ENCODE measurements at regions not wholly inside any gene's neighbourhood (a gene's known extent, or its start where the extent isn't known, plus 50 kb on each side); places are given as distances from the start of the nearest gene placed in this dataset.

GRCh38 chr7:85850381-85850780, 663.5 kb upstream of the SEMA3D start:
- no peak overlapping the region for H3K4me3 ChIP-seq
- no peak for ATAC-seq
- no peak for FAIRE-seq
- H3K27ac ChIP-seq: no peak overlapping the region
- no peak overlapping the region for H3K4me2 ChIP-seq
- H3K4me1 ChIP-seq: no peaks in the 10 kb centered on the region
- TF ChIP-seq PBX3 (IDR thresholded peaks at IDR 0.05): no peak
- TF ChIP-seq TFCP2L1 (CRISPR knock-in tag; IDR thresholded peaks at IDR 0.05): no peak
- no peak for TF ChIP-seq BCL3 (IDR thresholded peaks at IDR 0.05)
- TF ChIP-seq CHD2 (IDR thresholded peaks at IDR 0.05; ENCODE audit: low read length, partially characterized antibody): no peak
- no peak for TF ChIP-seq HEYL (CRISPR knock-in tag; IDR thresholded peaks at IDR 0.05)
- TF ChIP-seq RFX5 (IDR thresholded peaks at IDR 0.05): no peak
- no peak for TF ChIP-seq KDM1A (IDR thresholded peaks at IDR 0.05; ENCODE audit: low read depth)
- ChIA-PET CTCF (interaction anchor here (1.4 to 3.1 kb wide), 8 partner anchors 17 to 824 kb away, joined by 4 to 11 read pairs (median 6); no protein-coding TSS in a partner anchor), POLR2A (no interaction called here)
- DNase-seq (ENCODE audit: low read depth in 1 of 2, low spot score in 1 of 2): no peak
- WGBS (ENCODE audit: missing lambda C conversion rate): 49% methylated on average over 1 of the region's 1 CpG
- H3K9me3 ChIP-seq: no peaks in the 10 kb centered on the region

- CTCF ChIA-PET: interaction anchor here (3.4 kb wide), 1 partner anchor 799 kb away, joined by 11 read pairs; no protein-coding TSS in a partner anchor
- no peak for TF ChIP-seq NR3C1 (IDR thresholded peaks at IDR 0.05)
- no peak for TF ChIP-seq KDM1A (IDR thresholded peaks at IDR 0.05; ENCODE audit: low read depth)
- TF ChIP-seq, protein P1, sequence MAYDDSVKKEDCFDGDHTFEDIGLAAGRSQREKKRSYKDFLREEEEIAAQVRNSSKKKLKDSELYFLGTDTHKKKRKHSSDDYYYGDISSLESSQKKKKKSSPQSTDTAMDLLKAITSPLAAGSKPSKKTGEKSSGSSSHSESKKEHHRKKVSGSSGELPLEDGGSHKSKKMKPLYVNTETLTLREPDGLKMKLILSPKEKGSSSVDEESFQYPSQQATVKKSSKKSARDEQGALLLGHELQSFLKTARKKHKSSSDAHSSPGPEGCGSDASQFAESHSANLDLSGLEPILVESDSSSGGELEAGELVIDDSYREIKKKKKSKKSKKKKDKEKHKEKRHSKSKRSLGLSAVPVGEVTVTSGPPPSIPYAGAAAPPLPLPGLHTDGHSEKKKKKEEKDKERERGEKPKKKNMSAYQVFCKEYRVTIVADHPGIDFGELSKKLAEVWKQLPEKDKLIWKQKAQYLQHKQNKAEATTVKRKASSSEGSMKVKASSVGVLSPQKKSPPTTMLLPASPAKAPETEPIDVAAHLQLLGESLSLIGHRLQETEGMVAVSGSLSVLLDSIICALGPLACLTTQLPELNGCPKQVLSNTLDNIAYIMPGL (CRISPR knock-in tag; IDR thresholded peaks at IDR 0.05; ENCODE audit: borderline replicate concordance): no peak
- TF ChIP-seq HOXB5 (CRISPR knock-in tag; IDR thresholded peaks at IDR 0.05): no peak
- no peak for TF ChIP-seq TP53 (CRISPR knock-in tag; IDR thresholded peaks at IDR 0.05)
- no peak for TF ChIP-seq PHF8 (IDR thresholded peaks at IDR 0.05; ENCODE audit: borderline replicate concordance, low read depth)
- TF ChIP-seq, protein P2, sequence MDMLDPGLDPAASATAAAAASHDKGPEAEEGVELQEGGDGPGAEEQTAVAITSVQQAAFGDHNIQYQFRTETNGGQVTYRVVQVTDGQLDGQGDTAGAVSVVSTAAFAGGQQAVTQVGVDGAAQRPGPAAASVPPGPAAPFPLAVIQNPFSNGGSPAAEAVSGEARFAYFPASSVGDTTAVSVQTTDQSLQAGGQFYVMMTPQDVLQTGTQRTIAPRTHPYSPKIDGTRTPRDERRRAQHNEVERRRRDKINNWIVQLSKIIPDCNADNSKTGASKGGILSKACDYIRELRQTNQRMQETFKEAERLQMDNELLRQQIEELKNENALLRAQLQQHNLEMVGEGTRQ (IDR thresholded peaks at IDR 0.05): no peak
- no peak for TF ChIP-seq ESRRA (IDR thresholded peaks at IDR 0.05; ENCODE audit: borderline replicate concordance, low read length)
- no peak for TF ChIP-seq BHLHE40 (IDR thresholded peaks at IDR 0.05; ENCODE audit: low read depth, low read length)
- no peak for TF ChIP-seq EP300 (IDR thresholded peaks at IDR 0.05)
- TF ChIP-seq RARB (CRISPR knock-in tag; IDR thresholded peaks at IDR 0.05): no peak
- no peak for TF ChIP-seq ZFP36 (IDR thresholded peaks at IDR 0.05; ENCODE audit: borderline replicate concordance, partially characterized antibody)
Observed at GRCh38 chr7:85840554-85840953, 653.7 kb upstream of the SEMA3D start.

DNA sequence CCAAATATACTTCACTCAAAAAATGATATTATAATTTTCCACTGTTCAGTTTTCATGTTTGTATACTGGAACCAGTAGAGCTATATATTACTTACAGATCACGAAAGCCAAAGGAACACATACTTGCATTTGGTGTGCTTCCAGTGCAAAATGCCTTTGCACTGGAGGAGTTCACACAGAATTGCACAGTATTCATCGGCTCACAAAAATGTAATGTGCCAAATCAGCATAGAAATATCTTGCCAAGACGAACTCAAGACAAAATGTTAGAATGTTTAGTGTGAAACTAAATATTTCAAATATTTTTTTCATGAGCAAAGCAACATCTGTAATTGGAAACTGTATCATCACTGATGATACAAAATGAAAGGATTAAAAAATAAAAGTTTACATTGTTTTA, 646.2 kb upstream of the SEMA3D start:
- FAIRE-seq: no peak
- no peak for ATAC-seq
- no peak for DNase-seq (ENCODE audit: low read depth in 1 of 2, low spot score in 1 of 2)
- H3K27ac ChIP-seq: no peak overlapping the region
- H3K4me1 ChIP-seq: no peaks in the 10 kb centered on the region
- WGBS (ENCODE audit: missing lambda C conversion rate): 41% methylated on average over 3 of the region's 3 CpGs
- ChIA-PET POLR2A (no interaction called here), CTCF (interaction anchor here (0.6 to 4.7 kb wide), 4 partner anchors 18 to 816 kb away, joined by 3 to 98 read pairs (median 4); no protein-coding TSS in a partner anchor)
- no peak overlapping the region for H3K4me2 ChIP-seq
- H3K4me3 ChIP-seq: no peak overlapping the region
- H3K9me3 ChIP-seq: no peaks in the 10 kb centered on the region
- TF ChIP-seq, protein P3, sequence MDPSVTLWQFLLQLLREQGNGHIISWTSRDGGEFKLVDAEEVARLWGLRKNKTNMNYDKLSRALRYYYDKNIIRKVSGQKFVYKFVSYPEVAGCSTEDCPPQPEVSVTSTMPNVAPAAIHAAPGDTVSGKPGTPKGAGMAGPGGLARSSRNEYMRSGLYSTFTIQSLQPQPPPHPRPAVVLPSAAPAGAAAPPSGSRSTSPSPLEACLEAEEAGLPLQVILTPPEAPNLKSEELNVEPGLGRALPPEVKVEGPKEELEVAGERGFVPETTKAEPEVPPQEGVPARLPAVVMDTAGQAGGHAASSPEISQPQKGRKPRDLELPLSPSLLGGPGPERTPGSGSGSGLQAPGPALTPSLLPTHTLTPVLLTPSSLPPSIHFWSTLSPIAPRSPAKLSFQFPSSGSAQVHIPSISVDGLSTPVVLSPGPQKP (IDR thresholded peaks at IDR 0.05; ENCODE audit: low read depth, low read length): no peak
- no peak for TF ChIP-seq ZNF302 (CRISPR knock-in tag; IDR thresholded peaks at IDR 0.05)
- TF ChIP-seq SREBF2 (IDR thresholded peaks at IDR 0.05): no peak
- no peak for TF ChIP-seq PBX3 (IDR thresholded peaks at IDR 0.05)
- TF ChIP-seq HEYL (CRISPR knock-in tag; IDR thresholded peaks at IDR 0.05): no peak
- no peak for TF ChIP-seq HOXA7 (CRISPR knock-in tag; IDR thresholded peaks at IDR 0.05)
- TF ChIP-seq TFCP2L1 (CRISPR knock-in tag; IDR thresholded peaks at IDR 0.05): no peak
- TF ChIP-seq EP300 (IDR thresholded peaks at IDR 0.05): no peak
- TF ChIP-seq PHF8 (IDR thresholded peaks at IDR 0.05; ENCODE audit: borderline replicate concordance, low read depth): no peak
- no peak for TF ChIP-seq CHD2 (IDR thresholded peaks at IDR 0.05; ENCODE audit: low read length, partially characterized antibody)
- no peak for TF ChIP-seq RFX5 (IDR thresholded peaks at IDR 0.05)
- TF ChIP-seq, protein P2 (IDR thresholded peaks at IDR 0.05): no peak

More at GRCh38 chr7:85840554-85840953, 653.7 kb upstream of the SEMA3D start:
- DNase-seq (ENCODE audit: low read depth in 1 of 2, low spot score in 1 of 2) (no peak), FAIRE-seq (no peak), ATAC-seq (no peak)
- Histone ChIP-seq H3K4me1 (no peaks in the 10 kb centered on the region), H3K4me3 (no peak overlapping the region), H3K27ac (no peak overlapping the region), H3K4me2 (no peak overlapping the region), H3K9me3 (no peaks in the 10 kb centered on the region)
- POLR2A ChIA-PET: no interaction called here
- WGBS (ENCODE audit: missing lambda C conversion rate): 41% methylated on average over 6 of the region's 6 CpGs

Measured in A549 (cell line).